ENCODE measurements at regions not wholly inside any gene's neighbourhood (a gene's known extent, or its start where the extent isn't known, plus 50 kb on each side); places are given as distances from the start of the nearest gene placed in this dataset.

GRCh38 chr1:69271587-69272125 is 296.1 kb upstream of the LRRC7 start:
- Histone ChIP-seq H4K20me1 (ENCODE audit: insufficient read depth, low read length) (no peaks in the 10 kb centered on the region), H3K9me2 (ENCODE audit: low read depth, low read length) (no peaks in the 10 kb centered on the region), H3F3A (ENCODE audit: insufficient read depth, low read length) (no peaks in the 10 kb centered on the region), H3K36me3 (ENCODE audit: insufficient read depth, low read length) (no peaks in the 10 kb centered on the region), H3K4me3 (ENCODE audit: low read depth, low read length, poor library complexity, severe bottlenecking) (no peak overlapping the region), H3K4me1 (ENCODE audit: insufficient read depth, low read length, severe bottlenecking) (no peaks in the 10 kb centered on the region), H3K9me3 (ENCODE audit: low read length) (no peaks in the 10 kb centered on the region), H3K4me2 (ENCODE audit: low read length) (no peak overlapping the region), H3K27me3 (ENCODE audit: insufficient read depth, low read length) (no peaks in the 10 kb centered on the region), H3K27ac (ENCODE audit: low read depth, low read length, poor library complexity, severe bottlenecking) (no peak overlapping the region), H3K9ac (ENCODE audit: low read length) (no peak overlapping the region), H3K79me2 (ENCODE audit: insufficient read depth, low read length) (no peaks in the 10 kb centered on the region), H2AFZ (ENCODE audit: low read length) (no peak overlapping the region)
- TF ChIP-seq EZH2 (IDR thresholded peaks at IDR 0.05; ENCODE audit: borderline replicate concordance, low read length), result no peak
- TF ChIP-seq CTCF (IDR thresholded peaks at IDR 0.05; ENCODE audit: low read length), result no peak

- Histone ChIP-seq H3K4me1 (ENCODE audit: insufficient read depth, low read length, severe bottlenecking) (no peaks in the 10 kb centered on the region), H3K36me3 (ENCODE audit: insufficient read depth, low read length) (no peaks in the 10 kb centered on the region), H3K9me2 (ENCODE audit: low read depth, low read length) (no peaks in the 10 kb centered on the region), H3K79me2 (ENCODE audit: insufficient read depth, low read length) (no peaks in the 10 kb centered on the region), H3K4me2 (ENCODE audit: low read length) (no peak overlapping the region), H3K9me3 (ENCODE audit: low read length) (no peaks in the 10 kb centered on the region), H3K27me3 (ENCODE audit: insufficient read depth, low read length) (no peaks in the 10 kb centered on the region), H3K4me3 (ENCODE audit: low read depth, low read length, poor library complexity, severe bottlenecking) (no peak overlapping the region), H3F3A (ENCODE audit: insufficient read depth, low read length) (no peaks in the 10 kb centered on the region), H2AFZ (ENCODE audit: low read length) (no peak overlapping the region), H4K20me1 (ENCODE audit: insufficient read depth, low read length) (no peaks in the 10 kb centered on the region), H3K27ac (ENCODE audit: low read depth, low read length, poor library complexity, severe bottlenecking) (no peak overlapping the region), H3K9ac (ENCODE audit: low read length) (no peak overlapping the region)
- TF ChIP-seq CTCF (IDR thresholded peaks at IDR 0.05; ENCODE audit: low read length), result no peak
- TF ChIP-seq EZH2 (IDR thresholded peaks at IDR 0.05; ENCODE audit: borderline replicate concordance, low read length), result no peak
Observed at GRCh38 chr1:69272684-69273083, 295.0 kb upstream of the LRRC7 start.

- no peak overlapping the region for H3K4me2 ChIP-seq (ENCODE audit: low read length)
- no peaks in the 10 kb centered on the region for H3K9me2 ChIP-seq (ENCODE audit: low read depth, low read length)
- TF ChIP-seq EZH2 (IDR thresholded peaks at IDR 0.05; ENCODE audit: borderline replicate concordance, low read length) (no peak), CTCF (IDR thresholded peaks at IDR 0.05; ENCODE audit: low read length) (no peak)
- no peak overlapping the region for H2AFZ ChIP-seq (ENCODE audit: low read length)
- H3K79me2 ChIP-seq (ENCODE audit: insufficient read depth, low read length), result no peaks in the 10 kb centered on the region
- H3K36me3 ChIP-seq (ENCODE audit: insufficient read depth, low read length), result no peaks in the 10 kb centered on the region
- no peaks in the 10 kb centered on the region for H3F3A ChIP-seq (ENCODE audit: insufficient read depth, low read length)
- H3K9ac ChIP-seq (ENCODE audit: low read length), result no peak overlapping the region
- no peaks in the 10 kb centered on the region for H3K27me3 ChIP-seq (ENCODE audit: insufficient read depth, low read length)
- H3K4me1 ChIP-seq (ENCODE audit: insufficient read depth, low read length, severe bottlenecking), result no peaks in the 10 kb centered on the region
- H3K4me3 ChIP-seq (ENCODE audit: low read depth, low read length, poor library complexity, severe bottlenecking), result no peak overlapping the region
- no peaks in the 10 kb centered on the region for H4K20me1 ChIP-seq (ENCODE audit: insufficient read depth, low read length)
- H3K9me3 ChIP-seq (ENCODE audit: low read length), result no peaks in the 10 kb centered on the region
- H3K27ac ChIP-seq (ENCODE audit: low read depth, low read length, poor library complexity, severe bottlenecking), result no peak overlapping the region
Observed at GRCh38 chr1:69278923-69279322, 288.8 kb upstream of the LRRC7 start.
